ENCODE measurements at regions not wholly inside any gene's neighbourhood (a gene's known extent, or its start where the extent isn't known, plus 50 kb on each side); places are given as distances from the start of the nearest gene placed in this dataset.

DNA sequence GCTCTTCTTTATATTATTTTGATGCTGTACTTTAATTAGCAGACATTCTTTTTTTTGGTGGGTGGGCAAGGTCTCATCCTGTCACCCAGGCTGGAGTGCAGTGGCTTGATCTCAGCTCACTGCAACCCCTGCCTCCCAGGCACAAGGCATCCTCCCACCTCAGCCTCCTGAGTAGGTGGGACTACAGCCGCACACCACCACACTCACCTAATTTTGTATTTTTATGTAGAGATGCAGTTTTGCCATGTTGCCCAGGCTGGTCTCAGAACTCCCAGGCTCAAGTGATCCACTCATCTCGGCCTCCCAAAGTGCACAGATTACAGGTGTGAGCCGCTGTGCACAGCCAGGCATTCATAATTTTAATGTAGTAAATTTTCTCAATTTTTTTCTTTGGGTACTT is 608.1 kb downstream of the ZNF385D start:
- Histone ChIP-seq H2BK20ac (ENCODE audit: low read depth, low read length, poor library complexity, severe bottlenecking) (no peak overlapping the region), H3K9ac (ENCODE audit: extremely low read depth, insufficient read length, low read length) (no peak overlapping the region), H3T11ph (ENCODE audit: low read length) (no peak overlapping the region), H2BK12ac (ENCODE audit: insufficient read length, low read depth, low read length) (no peak overlapping the region), H4K5ac (ENCODE audit: insufficient read length, low read depth, low read length) (no peak overlapping the region), H4K20me1 (ENCODE audit: control insufficient read depth, insufficient read depth, insufficient read length) (no peaks in the 10 kb centered on the region), H3K27ac (ENCODE audit: insufficient read length, low read depth, low read length) (no peak overlapping the region), H3K23ac (ENCODE audit: insufficient read length, low read depth, low read length) (no peak overlapping the region), H2BK5ac (ENCODE audit: insufficient read length, low read length) (no peak overlapping the region), H2AK5ac (ENCODE audit: insufficient read length, low read length) (no peak overlapping the region), H3K56ac (ENCODE audit: insufficient read length, low read depth, low read length) (no peak overlapping the region), H3K4me1 (ENCODE audit: insufficient read depth, low read length) (peaks cover 3% of the 10 kb centered on the region), H3K23me2 (ENCODE audit: insufficient read length, low read depth, low read length, poor library complexity, severe bottlenecking) (no peaks in the 10 kb centered on the region), H3K4me2 (ENCODE audit: insufficient read depth, insufficient read length, low read length) (no peak overlapping the region), H3K18ac (ENCODE audit: insufficient read length, low read depth, low read length) (no peak overlapping the region), H2BK120ac (ENCODE audit: low read depth, low read length, poor library complexity, severe bottlenecking) (no peak overlapping the region), H3K4ac (ENCODE audit: low read depth, low read length) (no peak overlapping the region), H2BK15ac (ENCODE audit: low read depth, low read length) (no peak overlapping the region), H3K27me3 (ENCODE audit: insufficient read depth, low read length) (no peaks in the 10 kb centered on the region), H4K91ac (ENCODE audit: insufficient read length, low read depth, low read length) (no peak overlapping the region), H3K79me1 (ENCODE audit: insufficient read depth, low read depth, low read length, poor library complexity, severe bottlenecking) (no peaks in the 10 kb centered on the region), H2AFZ (ENCODE audit: low read length) (no peak overlapping the region), H4K8ac (replicated peaks; ENCODE audit: insufficient read length, low read depth, low read length) (no peak overlapping the region), H3K9me3 (ENCODE audit: control insufficient read depth, low read depth, low read length) (no peaks in the 10 kb centered on the region), H3K14ac (ENCODE audit: insufficient read depth, low read length) (no peak overlapping the region), H3K79me2 (ENCODE audit: insufficient read depth, low read length) (no peaks in the 10 kb centered on the region)
- Mint-ChIP-seq H3K9me3 (peaks cover 0 to 6% of the 10 kb centered on the region in 2 experiments; a peak in 3 of 5 replicates), H3K27ac (no peak overlapping the region), H3K4me1 (peaks cover 10% of the 10 kb centered on the region in 2 experiments), H3K27me3 (ENCODE audit: low read depth) (no peaks in the 10 kb centered on the region), H3K36me3 (ENCODE audit: insufficient read depth in 1 of 3, low read depth in 3 of 3) (no peaks in the 10 kb centered on the region; a peak in 1 of 7 replicates), H3K4me3 (no peak overlapping the region)
- no CpG with 5 or more reads among the region's 3 CpGs for WGBS (ENCODE audit: extremely low coverage, insufficient read length, low lambda C conversion rate)
- TF ChIP-seq, protein P1, sequence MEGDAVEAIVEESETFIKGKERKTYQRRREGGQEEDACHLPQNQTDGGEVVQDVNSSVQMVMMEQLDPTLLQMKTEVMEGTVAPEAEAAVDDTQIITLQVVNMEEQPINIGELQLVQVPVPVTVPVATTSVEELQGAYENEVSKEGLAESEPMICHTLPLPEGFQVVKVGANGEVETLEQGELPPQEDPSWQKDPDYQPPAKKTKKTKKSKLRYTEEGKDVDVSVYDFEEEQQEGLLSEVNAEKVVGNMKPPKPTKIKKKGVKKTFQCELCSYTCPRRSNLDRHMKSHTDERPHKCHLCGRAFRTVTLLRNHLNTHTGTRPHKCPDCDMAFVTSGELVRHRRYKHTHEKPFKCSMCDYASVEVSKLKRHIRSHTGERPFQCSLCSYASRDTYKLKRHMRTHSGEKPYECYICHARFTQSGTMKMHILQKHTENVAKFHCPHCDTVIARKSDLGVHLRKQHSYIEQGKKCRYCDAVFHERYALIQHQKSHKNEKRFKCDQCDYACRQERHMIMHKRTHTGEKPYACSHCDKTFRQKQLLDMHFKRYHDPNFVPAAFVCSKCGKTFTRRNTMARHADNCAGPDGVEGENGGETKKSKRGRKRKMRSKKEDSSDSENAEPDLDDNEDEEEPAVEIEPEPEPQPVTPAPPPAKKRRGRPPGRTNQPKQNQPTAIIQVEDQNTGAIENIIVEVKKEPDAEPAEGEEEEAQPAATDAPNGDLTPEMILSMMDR (conservative IDR thresholded peaks at IDR 0.05): no peak
- DNase-seq: no peak

Measured in H9 (cell line).